HG03521 (cell line): ENCODE measurements at regions not wholly inside any gene's neighbourhood (a gene's known extent, or its start where the extent isn't known, plus 50 kb on each side); places are given as distances from the start of the nearest gene placed in this dataset.
A peak's percentile ranks its signal among the peaks of the same experiment; 100 is the strongest.
"Not testable (repeated sequence)": the region's sequence is repeated elsewhere in the genome, so short reads cannot be mapped to it uniquely, and the experiment has no call there.

Experiments
- ATAC-seq: cut with Tn5 transposase; IDR thresholded peaks from one replicate; pipeline ENCODE4 v1.9.1; 2021; ENCODE audit warnings: mild to moderate bottlenecking, moderate library complexity; ENCODE audit not compliant: unreplicated experiment

GRCh38 chr6:156689656-156690055 is 87.5 kb upstream of the ARID1B start:
- no peak for ATAC-seq

GRCh38 chr6:156688620-156688971 is 88.6 kb upstream of the ARID1B start:
- ATAC-seq: no peak

- no peak for ATAC-seq
Measured at GRCh38 chr6:156687789-156688619, 89.2 kb upstream of the ARID1B start.

GRCh38 chr6:156686995-156687788 is 90.0 kb upstream of the ARID1B start:
- ATAC-seq: peak; percentile 75

GRCh38 chr6:156686301-156686994 is 90.7 kb upstream of the ARID1B start:
- ATAC-seq: no peak

DNA sequence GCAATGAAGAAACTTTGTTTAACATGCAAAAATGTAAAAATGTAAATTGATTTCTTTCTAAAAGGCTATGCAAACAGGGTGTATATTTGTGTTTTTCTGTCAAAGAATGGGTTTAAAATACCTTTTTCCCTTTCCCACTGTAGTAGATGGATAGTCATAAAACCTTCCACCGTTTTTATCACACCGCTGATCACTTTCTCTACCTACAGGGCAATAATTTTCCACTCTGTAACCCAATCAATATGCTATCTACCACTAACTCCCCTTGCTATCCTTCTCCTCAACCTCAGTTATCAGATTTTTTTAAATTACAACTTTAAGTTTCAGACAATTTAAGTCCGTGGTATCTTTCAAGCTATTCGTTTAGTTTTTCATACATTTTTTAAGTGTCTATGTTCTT is 91.4 kb upstream of the ARID1B start:
- no peak for ATAC-seq

DNA sequence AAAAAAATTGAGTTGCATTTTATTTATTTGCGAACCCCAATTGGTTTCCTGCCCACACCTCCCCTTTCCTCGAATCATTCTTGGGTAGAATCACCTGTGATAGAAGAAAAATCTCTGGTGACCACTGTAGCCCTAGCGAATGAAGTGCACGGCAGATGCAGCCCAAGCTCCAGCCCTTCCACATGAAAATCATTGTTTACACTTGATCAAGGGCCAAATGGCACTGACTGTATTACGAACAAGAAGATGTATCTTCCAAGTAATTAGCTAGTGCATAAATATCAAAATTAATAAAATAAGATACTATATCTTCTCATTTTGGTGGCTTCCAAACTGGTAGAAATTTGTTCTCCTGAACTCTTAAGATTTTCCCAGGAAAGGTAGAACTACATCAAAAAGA is 93.4 kb upstream of the ARID1B start:
- no peak for ATAC-seq

DNA sequence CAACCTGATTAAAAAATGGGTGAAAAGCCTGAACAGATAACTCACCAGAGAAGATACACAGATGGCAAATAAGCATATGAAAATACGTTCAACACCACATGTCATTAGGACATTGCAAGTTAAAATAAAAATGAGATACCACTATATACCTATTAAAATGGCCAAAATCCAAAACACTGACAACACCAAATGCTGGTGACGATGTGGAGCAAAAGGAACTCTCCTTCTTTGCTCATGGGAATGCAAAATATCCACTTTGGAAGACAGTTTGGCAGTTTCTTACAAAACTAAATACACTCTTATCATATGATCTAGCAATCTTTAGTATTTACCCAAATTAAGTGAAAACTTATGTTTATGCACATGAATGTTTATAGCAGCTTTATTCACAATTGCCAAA is 100.5 kb upstream of the ARID1B start:
- ATAC-seq: no peak

DNA sequence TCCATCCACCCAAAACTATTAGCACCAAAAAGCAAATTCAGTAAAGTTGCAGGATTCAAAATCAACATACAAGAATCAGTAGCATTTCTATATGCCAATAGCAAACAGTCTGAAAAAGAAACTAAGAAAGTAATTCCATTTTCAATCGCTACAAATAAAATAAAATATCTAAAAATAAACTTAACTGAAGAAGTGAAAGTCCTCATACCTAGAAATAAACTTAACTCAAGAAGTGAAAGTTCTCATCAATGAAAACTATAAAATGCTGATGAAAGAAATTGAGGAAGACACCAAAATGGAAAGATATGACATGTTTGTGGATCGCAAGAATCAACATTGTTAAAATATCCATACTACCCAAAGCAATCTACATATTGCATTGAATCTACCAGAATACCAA is 103.0 kb upstream of the ARID1B start:
- ATAC-seq: no peak

- ATAC-seq: not testable (repeated sequence)
Measured at GRCh38 chr6:156670097-156670496, 107.1 kb upstream of the ARID1B start.

GRCh38 chr6:156662025-156662445 is 115.1 kb upstream of the ARID1B start:
- no peak for ATAC-seq

DNA sequence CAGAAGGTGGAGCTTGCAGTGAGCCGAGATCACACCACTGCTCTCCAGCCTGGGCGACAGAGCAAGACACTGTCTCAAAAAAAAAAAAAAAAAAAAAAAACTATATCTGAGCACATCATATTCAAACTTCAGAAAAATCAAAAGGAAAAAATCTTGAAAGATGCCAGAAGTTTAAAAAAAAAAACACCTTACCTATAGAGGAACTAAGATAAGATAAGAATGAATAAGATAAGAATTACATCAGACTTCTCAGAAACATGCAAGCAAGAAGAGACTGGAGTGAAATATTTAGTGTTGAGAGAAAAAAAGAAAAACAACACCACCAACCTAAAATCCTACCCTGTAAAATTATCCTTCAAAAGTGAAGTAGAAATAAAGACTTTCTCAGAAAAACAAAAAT is 116.8 kb upstream of the ARID1B start:
- ATAC-seq: no peak

DNA sequence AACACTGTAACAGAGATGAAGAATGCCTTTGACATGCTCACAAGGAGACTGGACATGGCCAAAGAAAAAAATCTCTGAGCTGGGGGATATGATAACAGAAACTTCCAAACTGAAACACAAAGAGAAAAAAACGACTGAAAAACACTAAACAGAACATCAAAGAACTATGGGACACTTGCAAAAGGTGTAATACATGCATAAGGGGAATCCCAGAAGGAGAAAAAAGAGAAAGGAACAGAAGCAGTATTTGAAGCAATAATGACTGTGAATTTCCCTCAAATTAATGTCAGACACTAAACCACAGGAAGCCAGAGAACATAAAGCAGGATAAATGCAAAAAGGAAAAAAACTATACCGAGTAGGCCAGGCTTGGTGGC is 117.4 kb upstream of the ARID1B start:
- no peak for ATAC-seq

- no peak for ATAC-seq
Measured at GRCh38 chr6:156658966-156659821, 118.0 kb upstream of the ARID1B start.

DNA sequence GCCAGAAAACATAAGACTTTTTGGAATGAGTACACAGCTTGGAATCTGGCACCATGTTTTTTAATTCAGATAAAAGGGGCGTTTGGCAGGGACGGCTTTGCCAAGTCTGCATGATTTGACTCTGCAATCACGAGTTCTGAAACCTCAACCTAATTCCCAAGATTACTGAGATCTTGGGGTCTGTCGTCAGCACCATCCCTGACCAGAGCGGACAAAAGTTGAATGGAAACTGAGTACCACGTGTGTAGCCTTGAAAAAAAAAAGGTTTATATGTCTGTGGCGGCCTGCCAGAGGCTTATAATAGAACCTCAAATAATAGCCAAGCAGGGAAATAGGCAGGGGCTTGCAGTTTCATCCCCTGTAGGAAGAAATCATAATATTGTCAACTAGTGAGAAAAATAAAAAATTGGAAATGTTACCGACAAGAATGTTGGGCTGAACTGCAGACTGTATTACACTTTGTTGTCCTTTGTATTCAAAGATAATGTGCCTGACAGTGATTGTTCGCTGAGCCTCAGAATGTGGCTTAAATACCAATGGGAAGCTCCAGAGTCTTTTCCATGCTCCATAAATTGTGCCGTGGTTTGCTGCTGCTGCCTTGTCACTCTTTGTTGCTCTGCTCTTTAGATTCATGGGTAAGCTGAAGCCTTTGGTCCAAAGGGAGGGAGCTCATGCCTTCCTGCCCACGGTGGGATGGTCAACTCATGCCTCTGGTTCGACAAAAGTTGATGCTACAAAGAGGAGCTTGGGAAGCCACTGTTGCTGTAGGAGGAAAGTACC is 118.8 kb upstream of the ARID1B start:
- ATAC-seq: no peak

GRCh38 chr6:156657296-156657695 is 119.9 kb upstream of the ARID1B start:
- ATAC-seq: no peak

DNA sequence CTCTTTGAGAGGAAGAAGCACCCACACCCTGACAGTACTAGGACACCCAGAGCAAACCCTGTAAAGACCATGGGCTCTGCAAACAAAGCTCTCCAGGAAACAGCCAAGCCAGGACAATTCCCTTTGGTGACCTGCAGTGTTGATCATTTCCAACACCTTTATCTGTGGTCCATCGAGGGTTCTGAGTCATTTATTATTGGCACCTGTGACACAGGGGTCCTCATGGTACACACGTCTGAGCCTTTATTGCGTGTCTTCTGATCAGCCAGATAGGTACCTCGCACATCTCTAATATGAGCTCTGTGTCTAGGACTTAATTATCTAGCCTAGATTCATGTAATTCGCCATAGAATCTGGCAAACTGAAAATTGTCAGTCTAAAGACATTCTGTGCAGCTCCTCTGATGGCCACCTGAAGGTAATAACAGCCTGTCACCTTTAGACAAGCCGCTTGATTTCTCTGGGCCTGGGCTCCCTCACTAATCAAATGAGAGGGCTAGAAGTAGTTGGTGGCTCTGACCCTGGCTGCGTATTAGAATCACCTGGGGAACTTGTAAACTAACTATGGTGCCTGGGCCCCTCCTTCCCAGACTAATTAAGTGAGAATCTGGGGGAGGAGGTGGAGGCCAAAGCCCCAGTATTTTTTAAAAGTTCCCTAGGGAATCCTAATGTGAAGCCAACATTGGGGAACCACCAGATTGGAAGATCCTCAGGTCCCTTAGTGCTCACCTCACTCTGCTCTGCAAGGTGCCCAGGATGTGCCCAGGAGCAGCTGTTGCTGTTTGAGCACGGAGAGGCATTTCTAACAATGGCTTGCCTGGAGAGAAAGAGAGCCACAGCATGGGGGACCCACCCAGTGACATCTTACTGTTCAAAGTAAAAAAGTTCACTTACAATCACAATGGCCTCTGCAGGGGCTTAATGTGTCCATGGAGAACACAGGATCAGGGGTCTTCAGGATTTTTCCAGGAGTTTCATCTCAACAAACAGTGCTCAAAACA is 122.0 kb upstream of the ARID1B start:
- no peak for ATAC-seq

DNA sequence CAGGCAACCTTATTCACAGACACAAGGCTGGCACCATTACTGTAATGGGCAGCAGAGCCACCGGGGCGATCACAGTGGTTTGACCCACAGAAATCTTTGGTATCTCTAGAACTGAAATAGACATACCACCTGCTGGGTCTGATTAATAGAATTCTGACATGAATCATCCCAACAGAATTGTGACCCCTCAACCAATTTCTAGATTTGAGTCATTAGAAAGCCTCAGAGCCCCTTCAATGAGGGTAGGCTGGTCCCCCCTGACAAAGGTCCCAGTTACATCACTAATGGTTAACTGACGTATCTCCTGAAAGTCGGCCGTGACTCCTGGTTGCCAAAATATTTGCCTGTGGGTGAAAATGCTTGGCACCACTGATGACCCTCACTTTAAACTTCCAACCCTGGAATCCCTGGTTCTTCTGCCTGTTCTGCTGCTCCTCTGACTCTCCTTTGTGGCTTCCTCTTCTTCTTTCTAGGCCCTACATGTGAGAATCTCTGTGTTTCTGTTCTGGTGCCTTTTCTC is 124.9 kb upstream of the ARID1B start:
- no peak for ATAC-seq

DNA sequence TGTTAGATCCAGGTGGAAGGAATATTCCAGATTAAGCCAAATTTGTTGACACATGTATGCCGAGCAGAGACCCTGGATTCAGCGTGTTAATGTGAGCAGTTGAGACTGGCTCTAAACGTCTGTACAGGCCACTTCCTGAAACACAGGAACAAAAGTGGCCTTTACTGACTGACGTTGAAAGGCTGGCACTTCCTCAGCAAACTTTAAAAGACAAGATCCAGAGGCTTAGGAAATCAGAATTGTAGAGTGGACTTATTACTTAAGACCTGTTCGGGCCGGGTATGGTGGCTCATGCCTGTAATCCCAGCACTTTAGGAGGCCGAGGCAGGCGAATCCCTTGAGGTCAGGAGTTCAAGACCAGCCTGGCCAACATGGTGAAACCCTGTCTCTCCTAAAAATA is 125.7 kb upstream of the ARID1B start:
- no peak for ATAC-seq
